ENCODE measurements at regions not wholly inside any gene's neighbourhood (a gene's known extent, or its start where the extent isn't known, plus 50 kb on each side); places are given as distances from the start of the nearest gene placed in this dataset.

GRCh38 chr17:71935341-71935740, 185.5 kb upstream of the SOX9 start:
- Histone ChIP-seq H3K9me3 (ENCODE audit: low read depth) (no peaks in the 10 kb centered on the region), H3K4me3 (no peak overlapping the region), H3K27ac (no peak overlapping the region), H3K27me3 (no peaks in the 10 kb centered on the region), H3K36me3 (replicated peaks; ENCODE audit: insufficient read depth, low read depth) (no peaks in the 10 kb centered on the region), H3K4me2 (no peak overlapping the region), H3K9me2 (replicated peaks; ENCODE audit: insufficient read depth) (no peaks in the 10 kb centered on the region), H3K79me2 (no peaks in the 10 kb centered on the region), H4K20me1 (ENCODE audit: insufficient read depth, poor library complexity, severe bottlenecking) (no peaks in the 10 kb centered on the region), H2AFZ (no peak overlapping the region), H3K4me1 (ENCODE audit: insufficient read depth) (no peaks in the 10 kb centered on the region)
- WGBS (ENCODE audit: low lambda C conversion rate, missing lambda C conversion rate): 81% methylated on average over 2 of the region's 2 CpGs
- no peak for DNase-seq (ENCODE audit: low spot score)
- TF ChIP-seq EZH2 (IDR thresholded peaks at IDR 0.05; ENCODE audit: borderline replicate concordance) (no peak), EZH2phosphoT487 (IDR thresholded peaks at IDR 0.05; ENCODE audit: low read depth, severe bottlenecking, unreplicated experiment) (no peak), CTCF (IDR thresholded peaks at IDR 0.05; ENCODE audit: poor library complexity) (no peak)

GRCh38 chr17:71936977-71937376, 183.8 kb upstream of the SOX9 start:
- Histone ChIP-seq H3K4me3 (no peak overlapping the region), H3K4me1 (ENCODE audit: insufficient read depth) (no peaks in the 10 kb centered on the region), H4K20me1 (ENCODE audit: insufficient read depth, poor library complexity, severe bottlenecking) (no peaks in the 10 kb centered on the region), H3K36me3 (replicated peaks; ENCODE audit: insufficient read depth, low read depth) (no peaks in the 10 kb centered on the region), H3K4me2 (no peak overlapping the region), H3K9me3 (ENCODE audit: low read depth) (no peaks in the 10 kb centered on the region), H3K79me2 (no peaks in the 10 kb centered on the region), H2AFZ (no peak overlapping the region), H3K27me3 (no peaks in the 10 kb centered on the region), H3K27ac (no peak overlapping the region), H3K9me2 (replicated peaks; ENCODE audit: insufficient read depth) (no peaks in the 10 kb centered on the region)
- 96% methylated on average over 2 of the region's 2 CpGs for WGBS (ENCODE audit: low lambda C conversion rate, missing lambda C conversion rate)
- DNase-seq (ENCODE audit: low spot score): no peak
- TF ChIP-seq EZH2 (IDR thresholded peaks at IDR 0.05; ENCODE audit: borderline replicate concordance) (no peak), CTCF (IDR thresholded peaks at IDR 0.05; ENCODE audit: poor library complexity) (no peak), EZH2phosphoT487 (IDR thresholded peaks at IDR 0.05; ENCODE audit: low read depth, severe bottlenecking, unreplicated experiment) (no peak)

GRCh38 chr17:71937914-71938313, 182.9 kb upstream of the SOX9 start:
- Histone ChIP-seq H3K4me2 (no peak overlapping the region), H3K9me3 (ENCODE audit: low read depth) (no peaks in the 10 kb centered on the region)
- WGBS (ENCODE audit: low lambda C conversion rate, missing lambda C conversion rate): 80% methylated on average over 2 of the region's 2 CpGs

More at GRCh38 chr17:71937914-71938313, 182.9 kb upstream of the SOX9 start:
- no peak overlapping the region for H3K27ac ChIP-seq
- H2AFZ ChIP-seq: no peak overlapping the region
- no peak for DNase-seq (ENCODE audit: low spot score)
- H3K79me2 ChIP-seq: no peaks in the 10 kb centered on the region
- H3K4me3 ChIP-seq: no peak overlapping the region
- H3K27me3 ChIP-seq: no peaks in the 10 kb centered on the region
- H3K36me3 ChIP-seq (replicated peaks; ENCODE audit: insufficient read depth, low read depth): no peaks in the 10 kb centered on the region
- H4K20me1 ChIP-seq (ENCODE audit: insufficient read depth, poor library complexity, severe bottlenecking): no peaks in the 10 kb centered on the region
- TF ChIP-seq CTCF (IDR thresholded peaks at IDR 0.05; ENCODE audit: poor library complexity): no peak
- no peak for TF ChIP-seq EZH2 (IDR thresholded peaks at IDR 0.05; ENCODE audit: borderline replicate concordance)
- TF ChIP-seq EZH2phosphoT487 (IDR thresholded peaks at IDR 0.05; ENCODE audit: low read depth, severe bottlenecking, unreplicated experiment): no peak
- no peaks in the 10 kb centered on the region for H3K4me1 ChIP-seq (ENCODE audit: insufficient read depth)
- H3K9me2 ChIP-seq (replicated peaks; ENCODE audit: insufficient read depth): no peaks in the 10 kb centered on the region

Measured in hepatocyte (in vitro differentiated cells).